ENCODE measurements at regions not wholly inside any gene's neighbourhood (a gene's known extent, or its start where the extent isn't known, plus 50 kb on each side); places are given as distances from the start of the nearest gene placed in this dataset.

DNA sequence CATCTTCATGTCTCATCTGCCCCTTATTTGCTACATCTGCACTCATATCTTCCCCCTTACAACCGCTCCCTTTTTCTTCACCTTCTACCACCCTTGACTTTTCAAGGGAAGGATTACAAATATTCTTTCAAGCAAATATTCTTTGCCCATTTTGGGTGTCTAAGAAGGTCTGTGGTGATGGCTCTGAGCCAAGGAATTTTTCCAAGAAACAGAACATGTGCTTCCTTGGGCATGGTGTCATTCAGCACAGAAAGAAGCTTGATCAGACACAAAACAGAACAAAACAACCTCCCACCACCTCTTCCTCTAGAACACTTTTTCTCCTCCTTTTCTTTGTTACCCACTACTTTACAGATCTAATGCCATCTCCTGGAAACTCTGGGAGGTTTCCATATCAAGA lies 313.7 kb downstream of the SATB2 start:
- no peak for DNase-seq (ENCODE audit: extremely low spot score)
- TF ChIP-seq, protein P1, sequence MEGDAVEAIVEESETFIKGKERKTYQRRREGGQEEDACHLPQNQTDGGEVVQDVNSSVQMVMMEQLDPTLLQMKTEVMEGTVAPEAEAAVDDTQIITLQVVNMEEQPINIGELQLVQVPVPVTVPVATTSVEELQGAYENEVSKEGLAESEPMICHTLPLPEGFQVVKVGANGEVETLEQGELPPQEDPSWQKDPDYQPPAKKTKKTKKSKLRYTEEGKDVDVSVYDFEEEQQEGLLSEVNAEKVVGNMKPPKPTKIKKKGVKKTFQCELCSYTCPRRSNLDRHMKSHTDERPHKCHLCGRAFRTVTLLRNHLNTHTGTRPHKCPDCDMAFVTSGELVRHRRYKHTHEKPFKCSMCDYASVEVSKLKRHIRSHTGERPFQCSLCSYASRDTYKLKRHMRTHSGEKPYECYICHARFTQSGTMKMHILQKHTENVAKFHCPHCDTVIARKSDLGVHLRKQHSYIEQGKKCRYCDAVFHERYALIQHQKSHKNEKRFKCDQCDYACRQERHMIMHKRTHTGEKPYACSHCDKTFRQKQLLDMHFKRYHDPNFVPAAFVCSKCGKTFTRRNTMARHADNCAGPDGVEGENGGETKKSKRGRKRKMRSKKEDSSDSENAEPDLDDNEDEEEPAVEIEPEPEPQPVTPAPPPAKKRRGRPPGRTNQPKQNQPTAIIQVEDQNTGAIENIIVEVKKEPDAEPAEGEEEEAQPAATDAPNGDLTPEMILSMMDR (IDR thresholded peaks at IDR 0.05; ENCODE audit: control extremely low read depth, extremely low read depth, low read depth, missing control alignments) = no peak
- CTCF ChIA-PET = interaction anchor here (1.1 to 1.2 kb wide), 2 partner anchors 11 to 30 kb away, joined by 3 read pairs; no protein-coding TSS in a partner anchor
- POLR2A ChIA-PET = no interaction called here

DNA sequence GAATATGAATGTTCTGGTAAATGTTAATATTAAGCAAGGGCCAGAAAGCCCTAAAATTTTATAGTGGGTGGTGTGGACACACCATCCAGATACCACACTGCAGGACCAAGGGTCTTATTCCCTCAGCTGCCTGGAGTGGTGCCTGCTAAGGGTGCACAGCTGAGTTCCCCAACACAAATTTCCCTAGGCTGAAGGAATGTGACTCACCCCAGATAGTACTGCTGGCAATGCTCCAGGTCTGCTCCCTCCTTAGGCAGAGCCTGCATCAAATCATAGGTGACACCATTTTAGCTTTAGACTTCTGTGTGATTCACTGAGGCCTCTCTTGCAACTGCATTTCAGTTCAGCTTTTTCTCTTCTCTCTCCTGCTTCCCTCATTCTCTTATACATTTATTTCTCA lies 321.1 kb downstream of the SATB2 start:
- no peak for DNase-seq (ENCODE audit: extremely low spot score)
- ChIA-PET CTCF (interaction anchor here (1.3 kb wide), 1 partner anchor 10 kb away, joined by 6 read pairs; no protein-coding TSS in a partner anchor), POLR2A (no interaction called here)
- TF ChIP-seq, protein P1 (IDR thresholded peaks at IDR 0.05; ENCODE audit: control extremely low read depth, extremely low read depth, low read depth, missing control alignments) = no peak

DNA sequence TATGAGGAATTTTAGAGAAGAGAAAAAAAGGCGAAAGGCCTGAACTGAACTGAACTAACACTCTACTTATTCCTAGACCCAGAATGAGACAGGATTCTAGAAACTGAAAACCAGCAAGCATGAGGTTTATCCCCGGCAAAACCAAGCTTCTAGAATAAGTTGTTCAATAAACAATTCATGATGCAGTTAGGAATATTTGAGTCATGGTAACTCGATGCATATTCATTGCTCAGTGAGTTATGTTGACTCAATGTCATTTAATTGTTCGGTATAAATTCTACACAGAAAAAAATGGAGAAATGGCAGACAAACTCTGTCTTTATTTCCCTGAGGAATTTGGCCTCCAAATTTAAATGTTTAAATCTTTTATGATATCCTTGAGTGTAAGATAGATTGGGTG lies 321.5 kb downstream of the SATB2 start:
- TF ChIP-seq, protein P1 (IDR thresholded peaks at IDR 0.05; ENCODE audit: control extremely low read depth, extremely low read depth, low read depth, missing control alignments) = no peak
- CTCF ChIA-PET = interaction anchor here (1.3 kb wide), 1 partner anchor 10 kb away, joined by 6 read pairs; no protein-coding TSS in a partner anchor
- no peak for DNase-seq (ENCODE audit: extremely low spot score)
- POLR2A ChIA-PET = no interaction called here

DNA sequence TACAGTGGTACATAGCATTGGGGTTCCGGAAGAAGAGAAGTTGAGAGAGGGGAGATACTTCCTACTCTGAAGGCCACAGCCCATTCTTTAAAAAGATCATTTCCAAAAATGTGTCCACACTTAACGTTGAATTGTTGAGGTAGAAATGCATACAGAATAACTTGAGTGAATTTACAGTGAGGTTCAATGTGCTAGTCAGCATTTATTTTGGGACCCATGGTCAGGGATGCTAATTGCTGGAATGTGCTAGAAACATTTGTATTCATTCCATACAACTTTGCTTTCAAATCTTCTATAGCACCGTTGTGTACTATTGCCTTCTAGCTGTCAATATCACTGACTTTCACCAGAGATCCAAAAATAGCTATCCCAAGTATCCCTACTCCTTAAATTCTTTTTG lies 325.9 kb downstream of the SATB2 start:
- CTCF ChIA-PET = interaction anchor here (0.9 kb wide), 1 partner anchor 35 kb away, joined by 3 read pairs; no protein-coding TSS in a partner anchor
- TF ChIP-seq, protein P1 (IDR thresholded peaks at IDR 0.05; ENCODE audit: control extremely low read depth, extremely low read depth, low read depth, missing control alignments) = no peak
- DNase-seq (ENCODE audit: extremely low spot score) = no peak
- POLR2A ChIA-PET = no interaction called here

DNA sequence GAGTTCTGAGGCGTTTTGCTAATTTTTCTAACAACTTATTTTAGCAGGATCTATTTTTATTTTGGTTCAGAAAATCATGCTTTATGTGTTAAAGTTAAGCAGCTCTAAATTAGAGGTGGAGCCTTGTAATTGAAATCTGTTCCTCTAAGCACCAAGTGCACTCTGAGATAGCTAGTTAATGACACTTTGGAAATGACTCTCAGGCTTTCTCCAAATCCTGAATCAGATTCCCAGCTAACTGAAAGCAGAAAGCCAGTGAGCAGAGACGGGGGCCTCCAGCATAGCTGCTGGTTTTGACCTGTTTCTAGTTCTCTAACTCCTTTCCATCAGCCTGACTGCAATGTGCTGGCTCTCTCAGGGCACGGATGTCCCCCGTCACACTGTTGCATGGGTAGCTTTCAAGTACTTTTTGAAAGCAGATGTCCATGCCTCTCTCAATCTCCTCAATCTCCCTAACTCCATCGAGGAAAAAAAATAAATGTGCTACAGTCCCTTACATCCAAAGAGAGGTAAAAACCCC lies 326.5 kb downstream of the SATB2 start:
- ChIA-PET CTCF (interaction anchor here (0.8 to 1.4 kb wide), 3 partner anchors 11 to 17 kb away, joined by 3 read pairs; no protein-coding TSS in a partner anchor), POLR2A (no interaction called here)
- TF ChIP-seq, protein P1 (IDR thresholded peaks at IDR 0.05; ENCODE audit: control extremely low read depth, extremely low read depth, low read depth, missing control alignments) = no peak
- DNase-seq (ENCODE audit: extremely low spot score) = no peak

DNA sequence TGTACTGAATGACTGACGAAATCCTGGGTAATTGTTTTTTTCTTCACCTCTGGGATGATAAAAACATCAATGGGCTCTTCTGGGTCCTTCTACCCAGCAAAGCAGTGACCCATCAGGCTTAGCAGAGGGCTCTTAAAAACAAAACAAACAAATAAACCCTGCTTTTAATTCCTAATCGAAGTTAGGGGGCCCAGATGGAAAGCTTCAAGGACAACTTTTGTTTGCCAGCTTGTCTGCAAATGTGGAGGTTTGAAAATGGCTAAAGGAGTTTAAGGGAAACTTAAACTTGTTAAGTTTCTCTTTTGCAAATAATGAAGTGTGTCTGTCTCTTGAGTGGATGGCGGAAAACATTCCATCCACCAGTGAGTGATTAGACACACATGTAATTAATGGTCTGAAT lies 327.2 kb downstream of the SATB2 start:
- CTCF ChIA-PET = interaction anchor here (1.0 to 1.4 kb wide), 2 partner anchors 12 to 15 kb away, joined by 3 read pairs; no protein-coding TSS in a partner anchor
- POLR2A ChIA-PET = no interaction called here
- TF ChIP-seq, protein P1 (IDR thresholded peaks at IDR 0.05; ENCODE audit: control extremely low read depth, extremely low read depth, low read depth, missing control alignments) = no peak
- DNase-seq (ENCODE audit: extremely low spot score) = no peak

Data from GM10248 (cell line).